Transverse colon (tissue), 4 donors: ENCODE measurements at regions not wholly inside any gene's neighbourhood (a gene's known extent, or its start where the extent isn't known, plus 50 kb on each side); places are given as distances from the start of the nearest gene placed in this dataset.

Experiments used
- EP300 ChIP-seq: sonication (generic); formaldehyde crosslinking; IDR thresholded peaks from one replicate; pipeline ENCODE4 v1.6.1; 2017; ENCODE audit warnings: antibody characterized with exemption, low read depth
- POLR2A ChIP-seq: fragments of 450-650 bp; IDR thresholded peaks from one replicate; pipeline ENCODE4 v1.6.1; 2016; ENCODE audit warnings: antibody characterized with exemption, mild to moderate bottlenecking, moderate library complexity
- POLR2AphosphoS5 ChIP-seq, 3 donors: sonication (generic); formaldehyde crosslinking; IDR thresholded peaks; one replicate each; pipeline ENCODE4 v1.6.1; 2016; ENCODE audit warnings: antibody characterized with exemption in 3 of 3
- TF ChIP-seq, protein P1 (sequence below), 5 experiments: fragments of 200-600 bp in 3 of 5; fragments of 450-650 bp in 2 of 5; sonication (generic) in 3 of 5; IDR thresholded peaks; 1 replicate in 2 of 5; 2 replicates in 3 of 5; pipeline ENCODE4 v1.5.1; 2016 to 2017; ENCODE audit warnings: antibody characterized with exemption in 5 of 5, inconsistent platforms in 3 of 5, mild to moderate bottlenecking in 2 of 5, moderate library complexity in 1 of 5

GRCh38 chr14:65242732-65243134 is 140.4 kb upstream of the MAX start:
- no peak for TF ChIP-seq POLR2A
- TF ChIP-seq, protein P1, sequence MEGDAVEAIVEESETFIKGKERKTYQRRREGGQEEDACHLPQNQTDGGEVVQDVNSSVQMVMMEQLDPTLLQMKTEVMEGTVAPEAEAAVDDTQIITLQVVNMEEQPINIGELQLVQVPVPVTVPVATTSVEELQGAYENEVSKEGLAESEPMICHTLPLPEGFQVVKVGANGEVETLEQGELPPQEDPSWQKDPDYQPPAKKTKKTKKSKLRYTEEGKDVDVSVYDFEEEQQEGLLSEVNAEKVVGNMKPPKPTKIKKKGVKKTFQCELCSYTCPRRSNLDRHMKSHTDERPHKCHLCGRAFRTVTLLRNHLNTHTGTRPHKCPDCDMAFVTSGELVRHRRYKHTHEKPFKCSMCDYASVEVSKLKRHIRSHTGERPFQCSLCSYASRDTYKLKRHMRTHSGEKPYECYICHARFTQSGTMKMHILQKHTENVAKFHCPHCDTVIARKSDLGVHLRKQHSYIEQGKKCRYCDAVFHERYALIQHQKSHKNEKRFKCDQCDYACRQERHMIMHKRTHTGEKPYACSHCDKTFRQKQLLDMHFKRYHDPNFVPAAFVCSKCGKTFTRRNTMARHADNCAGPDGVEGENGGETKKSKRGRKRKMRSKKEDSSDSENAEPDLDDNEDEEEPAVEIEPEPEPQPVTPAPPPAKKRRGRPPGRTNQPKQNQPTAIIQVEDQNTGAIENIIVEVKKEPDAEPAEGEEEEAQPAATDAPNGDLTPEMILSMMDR (IDR thresholded peaks at IDR 0.05), result no peak
- TF ChIP-seq POLR2AphosphoS5 (IDR thresholded peaks at IDR 0.05), result no peak
- TF ChIP-seq EP300, result no peak
